SJSA1 (cell line): ENCODE measurements at regions not wholly inside any gene's neighbourhood (a gene's known extent, or its start where the extent isn't known, plus 50 kb on each side); places are given as distances from the start of the nearest gene placed in this dataset.

Experiments
- DNase-seq, 2 experiments: peaks; one replicate each; pipeline ENCODE4 v3.0.0-alpha.2; 2015 to 2020; ENCODE audit warnings: low spot score in 2 of 2, low read depth in 1 of 2
- H3K27ac ChIP-seq: fragments of 250-450 bp; sonication (Bioruptor Pico); 2 replicates; pipeline ENCODE4 v1.5.1; 2020; ENCODE audit warnings: mild to moderate bottlenecking, moderate library complexity
- H3K27me3 ChIP-seq: fragments of 250-450 bp; sonication (Bioruptor Pico); replicated peaks from 2 replicates; pipeline ENCODE4 v1.5.1; 2020; ENCODE audit warnings: mild to moderate bottlenecking, moderate library complexity
- H3K36me3 ChIP-seq: fragments of 250-450 bp; sonication (Bioruptor Pico); 2 replicates; pipeline ENCODE4 v1.5.1; 2020; ENCODE audit warnings: mild to moderate bottlenecking
- H3K4me1 ChIP-seq: fragments of 250-450 bp; sonication (Bioruptor Pico); replicated peaks from 2 replicates; pipeline ENCODE4 v1.6.1; 2021; ENCODE audit warnings: mild to moderate bottlenecking
- H3K4me3 ChIP-seq: fragments of 250-450 bp; sonication (Bioruptor Pico); 2 replicates; pipeline ENCODE4 v1.5.1; 2020; ENCODE audit warnings: mild to moderate bottlenecking
- H3K9me3 ChIP-seq: fragments of 250-450 bp; sonication (Bioruptor Pico); replicated peaks from 2 replicates; pipeline ENCODE4 v1.5.1; 2020; ENCODE audit warnings: mild to moderate bottlenecking

GRCh38 chr3:88000853-88001252 is 58.0 kb downstream of the CGGBP1 start:
- Histone ChIP-seq H3K27me3 (no peaks in the 10 kb centered on the region), H3K36me3 (no peaks in the 10 kb centered on the region), H3K9me3 (no peaks in the 10 kb centered on the region), H3K4me1 (no peaks in the 10 kb centered on the region), H3K27ac (no peak overlapping the region), H3K4me3 (no peak overlapping the region)
- DNase-seq, result no peak

- no peak overlapping the region for H3K4me3 ChIP-seq
- no peak for DNase-seq
- no peak overlapping the region for H3K27ac ChIP-seq
- H3K4me1 ChIP-seq, result no peaks in the 10 kb centered on the region
- no peaks in the 10 kb centered on the region for H3K27me3 ChIP-seq
- no peaks in the 10 kb centered on the region for H3K36me3 ChIP-seq
- no peaks in the 10 kb centered on the region for H3K9me3 ChIP-seq
Measured at GRCh38 chr3:87997966-87998365, 60.8 kb downstream of the CGGBP1 start.

GRCh38 chr3:87997298-87997697 is 61.5 kb downstream of the CGGBP1 start:
- H3K4me3 ChIP-seq, result no peak overlapping the region
- no peaks in the 10 kb centered on the region for H3K36me3 ChIP-seq
- H3K27ac ChIP-seq, result no peak overlapping the region
- H3K4me1 ChIP-seq, result no peaks in the 10 kb centered on the region
- no peaks in the 10 kb centered on the region for H3K9me3 ChIP-seq
- no peak for DNase-seq
- H3K27me3 ChIP-seq, result no peaks in the 10 kb centered on the region

GRCh38 chr3:87996882-87997281 is 61.9 kb downstream of the CGGBP1 start:
- no peaks in the 10 kb centered on the region for H3K27me3 ChIP-seq
- no peak overlapping the region for H3K4me3 ChIP-seq
- no peak for DNase-seq
- no peak overlapping the region for H3K27ac ChIP-seq
- no peaks in the 10 kb centered on the region for H3K36me3 ChIP-seq
- no peaks in the 10 kb centered on the region for H3K4me1 ChIP-seq
- no peaks in the 10 kb centered on the region for H3K9me3 ChIP-seq

- no peaks in the 10 kb centered on the region for H3K36me3 ChIP-seq
Measured at GRCh38 chr3:87993566-87993965, 65.2 kb downstream of the CGGBP1 start.

GRCh38 chr3:87987952-87988351 is 70.9 kb downstream of the CGGBP1 start:
- DNase-seq, result no peak
- H3K4me3 ChIP-seq, result no peak overlapping the region
- H3K27me3 ChIP-seq, result no peaks in the 10 kb centered on the region
- H3K27ac ChIP-seq, result no peak overlapping the region
- no peaks in the 10 kb centered on the region for H3K9me3 ChIP-seq
- no peaks in the 10 kb centered on the region for H3K36me3 ChIP-seq
- H3K4me1 ChIP-seq, result no peaks in the 10 kb centered on the region

More at GRCh38 chr3:87993566-87993965, 65.2 kb downstream of the CGGBP1 start:
- Histone ChIP-seq H3K27me3 (no peaks in the 10 kb centered on the region), H3K27ac (no peak overlapping the region), H3K4me3 (no peak overlapping the region), H3K4me1 (no peaks in the 10 kb centered on the region), H3K9me3 (no peaks in the 10 kb centered on the region)
- DNase-seq, result no peak

GRCh38 chr3:87982421-87982820 is 76.4 kb downstream of the CGGBP1 start:
- no peak overlapping the region for H3K27ac ChIP-seq
- no peaks in the 10 kb centered on the region for H3K4me1 ChIP-seq
- DNase-seq, result no peak
- H3K27me3 ChIP-seq, result no peaks in the 10 kb centered on the region
- no peaks in the 10 kb centered on the region for H3K36me3 ChIP-seq
- no peak overlapping the region for H3K4me3 ChIP-seq
- no peaks in the 10 kb centered on the region for H3K9me3 ChIP-seq

- no peak overlapping the region for H3K27ac ChIP-seq
- DNase-seq, result no peak
- no peak overlapping the region for H3K4me3 ChIP-seq
- no peaks in the 10 kb centered on the region for H3K9me3 ChIP-seq
- H3K36me3 ChIP-seq, result no peaks in the 10 kb centered on the region
- no peaks in the 10 kb centered on the region for H3K27me3 ChIP-seq
- no peaks in the 10 kb centered on the region for H3K4me1 ChIP-seq
Measured at GRCh38 chr3:87979527-87979926, 79.3 kb downstream of the CGGBP1 start.

- no peaks in the 10 kb centered on the region for H3K9me3 ChIP-seq
- H3K27ac ChIP-seq, result no peak overlapping the region
- no peak overlapping the region for H3K4me3 ChIP-seq
- H3K27me3 ChIP-seq, result no peaks in the 10 kb centered on the region
- H3K36me3 ChIP-seq, result no peaks in the 10 kb centered on the region
- no peaks in the 10 kb centered on the region for H3K4me1 ChIP-seq
- no peak for DNase-seq
Measured at GRCh38 chr3:87977765-87978164, 81.0 kb downstream of the CGGBP1 start.

- no peaks in the 10 kb centered on the region for H3K27me3 ChIP-seq
- no peaks in the 10 kb centered on the region for H3K36me3 ChIP-seq
Measured at GRCh38 chr3:87975716-87976115, 83.1 kb downstream of the CGGBP1 start.

GRCh38 chr3:87973906-87974305 is 84.9 kb downstream of the CGGBP1 start:
- Histone ChIP-seq H3K4me3 (no peak overlapping the region), H3K27me3 (no peaks in the 10 kb centered on the region), H3K4me1 (no peaks in the 10 kb centered on the region), H3K27ac (no peak overlapping the region), H3K36me3 (no peaks in the 10 kb centered on the region), H3K9me3 (no peaks in the 10 kb centered on the region)
- no peak for DNase-seq

More at GRCh38 chr3:87975716-87976115, 83.1 kb downstream of the CGGBP1 start:
- no peak for DNase-seq
- Histone ChIP-seq H3K4me3 (no peak overlapping the region), H3K4me1 (no peaks in the 10 kb centered on the region), H3K9me3 (no peaks in the 10 kb centered on the region), H3K27ac (no peak overlapping the region)

GRCh38 chr3:87969620-87970019 is 89.2 kb downstream of the CGGBP1 start:
- DNase-seq, result no peak
- H3K9me3 ChIP-seq, result no peaks in the 10 kb centered on the region
- H3K27me3 ChIP-seq, result no peaks in the 10 kb centered on the region

GRCh38 chr3:87968668-87969067 is 90.1 kb downstream of the CGGBP1 start:
- H3K36me3 ChIP-seq, result no peaks in the 10 kb centered on the region
- no peaks in the 10 kb centered on the region for H3K9me3 ChIP-seq
- no peaks in the 10 kb centered on the region for H3K4me1 ChIP-seq
- no peak overlapping the region for H3K27ac ChIP-seq
- no peaks in the 10 kb centered on the region for H3K27me3 ChIP-seq
- no peak for DNase-seq
- H3K4me3 ChIP-seq, result no peak overlapping the region

More at GRCh38 chr3:87969620-87970019, 89.2 kb downstream of the CGGBP1 start:
- Histone ChIP-seq H3K36me3 (no peaks in the 10 kb centered on the region), H3K4me1 (no peaks in the 10 kb centered on the region), H3K27ac (no peak overlapping the region), H3K4me3 (no peak overlapping the region)

- no peaks in the 10 kb centered on the region for H3K9me3 ChIP-seq
- no peak for DNase-seq
- no peak overlapping the region for H3K4me3 ChIP-seq
- H3K27ac ChIP-seq, result no peak overlapping the region
- H3K36me3 ChIP-seq, result no peaks in the 10 kb centered on the region
- no peaks in the 10 kb centered on the region for H3K4me1 ChIP-seq
- no peaks in the 10 kb centered on the region for H3K27me3 ChIP-seq
Measured at GRCh38 chr3:87958289-87958688, 100.5 kb downstream of the CGGBP1 start.

GRCh38 chr3:87957575-87957974 is 101.2 kb downstream of the CGGBP1 start:
- Histone ChIP-seq H3K36me3 (no peaks in the 10 kb centered on the region), H3K27ac (no peak overlapping the region), H3K4me1 (no peaks in the 10 kb centered on the region), H3K4me3 (no peak overlapping the region), H3K9me3 (no peaks in the 10 kb centered on the region), H3K27me3 (no peaks in the 10 kb centered on the region)
- no peak for DNase-seq
